ENCODE measurements at regions not wholly inside any gene's neighbourhood (a gene's known extent, or its start where the extent isn't known, plus 50 kb on each side); places are given as distances from the start of the nearest gene placed in this dataset.

DNA sequence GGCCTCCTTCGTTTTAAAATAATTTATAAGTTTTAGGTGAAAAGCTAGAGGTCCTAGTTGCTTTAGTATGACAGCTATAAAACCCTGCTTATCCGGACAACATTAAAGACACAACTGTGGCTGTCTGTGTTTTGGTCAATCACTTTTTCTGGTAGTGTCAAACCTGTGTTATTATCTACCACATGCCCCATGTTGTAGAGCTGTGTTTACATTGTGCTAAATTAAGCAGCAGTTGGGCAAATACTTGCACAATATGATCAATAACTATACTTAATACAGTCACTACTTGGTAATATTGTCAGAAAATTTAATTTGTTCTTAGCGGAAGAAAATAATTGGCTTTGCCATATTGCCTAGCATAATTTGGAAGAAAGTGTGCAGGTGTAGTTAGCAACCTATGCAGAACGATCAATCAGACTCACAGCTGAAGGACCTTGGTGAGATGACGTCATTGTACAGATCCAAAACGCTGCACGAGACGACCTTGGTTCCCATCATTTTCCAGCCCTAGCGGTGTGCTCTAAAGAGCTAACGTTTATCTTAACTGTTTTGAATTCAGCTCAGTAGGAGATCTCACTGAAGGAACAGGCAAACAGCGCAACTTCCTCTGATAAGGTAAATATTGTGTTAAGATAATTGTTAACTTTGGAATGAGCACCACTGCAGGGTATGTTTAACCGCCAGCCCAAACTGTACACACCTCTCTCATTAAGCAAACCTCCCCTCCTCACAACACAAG is 476.6 kb downstream of the IRS2 start:
- ATAC-seq (ENCODE audit: low FRiP score), result no peak
- TF ChIP-seq, protein P1, sequence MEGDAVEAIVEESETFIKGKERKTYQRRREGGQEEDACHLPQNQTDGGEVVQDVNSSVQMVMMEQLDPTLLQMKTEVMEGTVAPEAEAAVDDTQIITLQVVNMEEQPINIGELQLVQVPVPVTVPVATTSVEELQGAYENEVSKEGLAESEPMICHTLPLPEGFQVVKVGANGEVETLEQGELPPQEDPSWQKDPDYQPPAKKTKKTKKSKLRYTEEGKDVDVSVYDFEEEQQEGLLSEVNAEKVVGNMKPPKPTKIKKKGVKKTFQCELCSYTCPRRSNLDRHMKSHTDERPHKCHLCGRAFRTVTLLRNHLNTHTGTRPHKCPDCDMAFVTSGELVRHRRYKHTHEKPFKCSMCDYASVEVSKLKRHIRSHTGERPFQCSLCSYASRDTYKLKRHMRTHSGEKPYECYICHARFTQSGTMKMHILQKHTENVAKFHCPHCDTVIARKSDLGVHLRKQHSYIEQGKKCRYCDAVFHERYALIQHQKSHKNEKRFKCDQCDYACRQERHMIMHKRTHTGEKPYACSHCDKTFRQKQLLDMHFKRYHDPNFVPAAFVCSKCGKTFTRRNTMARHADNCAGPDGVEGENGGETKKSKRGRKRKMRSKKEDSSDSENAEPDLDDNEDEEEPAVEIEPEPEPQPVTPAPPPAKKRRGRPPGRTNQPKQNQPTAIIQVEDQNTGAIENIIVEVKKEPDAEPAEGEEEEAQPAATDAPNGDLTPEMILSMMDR (IDR thresholded peaks at IDR 0.05), result no peak

DNA sequence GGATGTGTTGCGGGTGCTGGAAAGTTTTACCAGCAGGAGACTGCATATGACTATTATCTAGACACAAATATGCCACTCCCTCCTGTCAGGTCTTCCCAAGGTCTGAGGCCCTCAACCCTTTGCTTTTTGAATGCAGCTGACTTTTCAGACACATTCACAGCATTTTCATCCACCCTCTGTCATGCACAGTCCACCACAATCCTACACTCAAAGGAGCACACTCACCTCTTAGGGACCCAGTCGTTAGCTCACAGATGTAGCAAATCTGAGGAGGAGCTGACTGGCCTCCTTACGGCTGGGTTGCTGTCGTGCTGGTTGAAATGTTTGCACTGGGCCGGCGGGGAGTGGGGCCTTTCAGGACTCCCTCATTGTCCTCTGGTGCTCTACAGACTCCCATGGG is 479.4 kb downstream of the IRS2 start:
- TF ChIP-seq, protein P1 (IDR thresholded peaks at IDR 0.05), result no peak
- ATAC-seq (ENCODE audit: low FRiP score) (no peak), DNase-seq (ENCODE audit: low spot score) (no peak)

More for the DNA sequence above, 476.6 kb downstream of the IRS2 start:
- no peak for DNase-seq (ENCODE audit: low spot score)

DNA sequence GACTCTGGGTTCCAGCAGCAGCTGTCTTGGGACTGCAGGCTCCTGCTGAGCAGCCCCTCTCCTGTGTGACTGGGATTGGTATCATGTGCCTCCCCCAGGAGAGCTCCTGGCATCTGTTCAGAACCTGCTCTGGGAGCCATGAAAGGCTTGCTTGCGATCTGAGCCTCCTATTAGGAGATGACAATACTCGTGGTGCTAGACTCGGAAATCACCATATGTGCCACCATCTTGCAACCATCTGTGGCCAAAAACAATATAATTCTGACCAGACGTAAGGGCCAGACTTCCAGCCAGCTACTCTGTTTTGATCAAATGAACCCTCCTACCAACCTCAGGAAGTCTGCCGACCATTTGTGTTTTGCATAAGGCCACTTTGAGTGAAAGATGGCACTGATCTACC is 484.7 kb downstream of the IRS2 start:
- TF ChIP-seq, protein P1 (IDR thresholded peaks at IDR 0.05), result no peak
- DNase-seq (ENCODE audit: low spot score), result no peak
- no peak for ATAC-seq (ENCODE audit: low FRiP score)

DNA sequence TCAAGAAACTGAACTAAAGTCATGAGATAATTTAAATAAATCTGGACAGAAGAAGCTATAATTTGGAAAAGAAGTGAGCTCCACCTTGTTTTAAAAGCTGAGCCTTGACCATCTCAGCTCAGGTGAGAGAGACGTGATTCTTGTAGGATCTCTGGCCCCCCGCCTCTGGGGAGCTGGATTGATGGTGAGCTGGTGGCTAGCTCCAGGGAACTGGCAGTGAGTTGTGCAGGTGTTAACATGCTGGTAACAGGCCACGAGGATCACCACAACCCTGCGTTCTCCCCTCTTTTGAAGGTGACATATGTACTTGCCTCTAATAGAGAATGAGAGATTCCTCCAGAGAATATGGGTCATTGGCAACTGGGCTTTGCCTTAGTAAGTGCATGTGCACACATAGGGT is 485.1 kb downstream of the IRS2 start:
- ATAC-seq (ENCODE audit: low FRiP score) (no peak), DNase-seq (ENCODE audit: low spot score) (no peak)
- TF ChIP-seq, protein P1 (IDR thresholded peaks at IDR 0.05), result no peak

DNA sequence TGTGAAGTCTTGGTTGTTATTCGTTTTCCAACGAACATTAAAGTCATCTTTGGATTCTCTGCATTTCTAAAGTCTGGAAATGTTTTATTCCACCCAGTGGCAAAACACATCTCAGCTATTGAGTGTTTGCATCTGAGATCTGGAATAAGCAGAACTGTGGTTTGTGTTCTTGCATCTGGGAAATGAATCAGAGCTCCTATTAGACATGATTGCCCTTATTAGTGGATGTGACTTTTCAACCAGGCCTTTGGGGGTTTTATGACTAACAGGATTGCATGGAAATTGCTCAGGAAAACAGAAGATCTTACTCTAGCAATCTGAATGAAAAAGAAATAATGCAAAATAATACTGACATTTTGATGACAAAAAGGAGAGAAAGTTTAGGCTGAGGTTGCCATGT is 488.8 kb downstream of the IRS2 start:
- ATAC-seq (ENCODE audit: low FRiP score) (no peak), DNase-seq (ENCODE audit: low spot score) (no peak)
- TF ChIP-seq, protein P1 (IDR thresholded peaks at IDR 0.05), result no peak

DNA sequence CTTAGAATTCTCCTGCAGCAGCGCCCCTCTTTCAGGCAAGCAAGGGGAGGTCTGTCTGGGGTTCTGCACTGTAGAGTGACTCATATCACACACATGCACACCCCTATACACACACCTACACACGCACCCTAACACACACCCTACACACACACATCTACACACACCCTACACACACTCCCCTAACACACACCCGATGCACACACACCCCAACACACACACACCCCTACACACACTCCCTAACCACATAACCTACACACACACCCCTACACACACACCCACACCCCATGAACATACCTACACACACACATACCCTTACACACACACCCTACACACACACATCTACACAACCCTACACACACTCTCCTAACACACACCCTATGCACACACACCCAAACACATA is 493.2 kb downstream of the IRS2 start:
- ATAC-seq (ENCODE audit: low FRiP score) (no peak), DNase-seq (ENCODE audit: low spot score) (no peak)
- TF ChIP-seq, protein P1 (IDR thresholded peaks at IDR 0.05), result no peak

DNA sequence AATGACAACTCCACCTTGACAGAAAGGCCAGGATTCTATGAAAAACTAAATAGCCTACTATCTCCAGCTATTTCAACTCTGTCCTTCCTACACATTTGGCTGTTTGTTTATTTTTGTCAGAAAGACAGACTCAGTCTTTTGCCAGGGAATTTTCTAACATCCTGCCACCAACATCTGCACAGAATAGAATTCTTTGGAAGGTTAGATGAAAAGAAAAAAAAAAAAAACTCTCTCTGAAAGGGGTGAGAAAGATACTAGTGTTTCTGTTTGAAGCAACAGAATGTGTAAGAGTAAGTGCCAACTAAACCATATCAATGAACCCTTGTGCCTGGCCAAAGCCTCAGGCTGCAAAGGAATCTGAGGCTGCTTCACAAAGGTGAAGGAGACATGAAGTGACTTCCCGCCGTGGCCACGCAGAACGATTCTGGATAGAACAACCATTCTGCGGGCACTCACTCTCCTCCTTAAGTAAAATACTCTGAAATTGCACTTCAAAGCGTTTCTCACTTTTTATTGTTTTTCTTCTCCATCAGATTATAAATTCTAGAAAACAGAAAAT is 498.2 kb downstream of the IRS2 start:
- DNase-seq (ENCODE audit: low spot score), result no peak

More for the DNA sequence above, 498.2 kb downstream of the IRS2 start:
- TF ChIP-seq, protein P1 (IDR thresholded peaks at IDR 0.05), result no peak
- ATAC-seq (ENCODE audit: low FRiP score), result no peak
